NCI-H2029 (cell line): ENCODE measurements at regions not wholly inside any gene's neighbourhood (a gene's known extent, or its start where the extent isn't known, plus 50 kb on each side); places are given as distances from the start of the nearest gene placed in this dataset.
"Not testable (repeated sequence)": the region's sequence is repeated elsewhere in the genome, so short reads cannot be mapped to it uniquely, and the experiment has no call there.

Source experiments
- DNase-seq: peaks from one replicate; lab custom pipeline; 2025; lab: John Stamatoyannopoulos, UW

- DNase-seq: no peak
These were observed 392.2 kb upstream of the CCDC179 start for GRCh38 chr11:23252426-23252825.

GRCh38 chr11:23257088-23257487 lies 396.8 kb upstream of the CCDC179 start:
- no peak for DNase-seq

GRCh38 chr11:23257556-23257955 lies 397.3 kb upstream of the CCDC179 start:
- DNase-seq: no peak

GRCh38 chr11:23263466-23263865 lies 403.2 kb upstream of the CCDC179 start:
- DNase-seq: no peak

GRCh38 chr11:23272095-23272494 lies 411.8 kb upstream of the CCDC179 start:
- DNase-seq: no peak

GRCh38 chr11:23278121-23278520 lies 417.8 kb upstream of the CCDC179 start:
- DNase-seq: no peak

GRCh38 chr11:23280088-23280487 lies 419.8 kb upstream of the CCDC179 start:
- no peak for DNase-seq

- DNase-seq: no peak
These were observed 423.4 kb upstream of the CCDC179 start for GRCh38 chr11:23283666-23284065.

- DNase-seq: no peak
These were observed 424.4 kb upstream of the CCDC179 start for GRCh38 chr11:23284631-23285030.

- DNase-seq: no peak
These were observed 427.9 kb upstream of the CCDC179 start for GRCh38 chr11:23288003-23288783.

GRCh38 chr11:23295241-23295640 lies 435.0 kb upstream of the CCDC179 start:
- DNase-seq: no peak

- no peak for DNase-seq
These were observed 447.8 kb upstream of the CCDC179 start for GRCh38 chr11:23308041-23308440.

- DNase-seq: no peak
These were observed 450.0 kb upstream of the CCDC179 start for GRCh38 chr11:23310276-23310675.

GRCh38 chr11:23311986-23312940 lies 452.0 kb upstream of the CCDC179 start:
- DNase-seq: no peak

- no peak for DNase-seq
These were observed 452.7 kb upstream of the CCDC179 start for GRCh38 chr11:23313001-23313400.

GRCh38 chr11:23314162-23314561 lies 453.9 kb upstream of the CCDC179 start:
- DNase-seq: no peak

- DNase-seq: no peak
These were observed 455.0 kb upstream of the CCDC179 start for GRCh38 chr11:23315286-23315685.

- no peak for DNase-seq
These were observed 457.5 kb upstream of the CCDC179 start for GRCh38 chr11:23317816-23318215.

GRCh38 chr11:23318670-23319069 lies 458.4 kb upstream of the CCDC179 start:
- DNase-seq: no peak

- no peak for DNase-seq
These were observed 459.9 kb upstream of the CCDC179 start for GRCh38 chr11:23320131-23320530.

- DNase-seq: not testable (repeated sequence)
These were observed 475.3 kb upstream of the CCDC179 start for GRCh38 chr11:23335586-23335985.

- no peak for DNase-seq
These were observed 476.7 kb upstream of the CCDC179 start for GRCh38 chr11:23336961-23337360.

GRCh38 chr11:23353611-23354010 lies 493.3 kb upstream of the CCDC179 start:
- DNase-seq: no peak
